ENCODE measurements at regions not wholly inside any gene's neighbourhood (a gene's known extent, or its start where the extent isn't known, plus 50 kb on each side); places are given as distances from the start of the nearest gene placed in this dataset.

GRCh38 chr6:134555672-134556071 is 237.8 kb upstream of the SGK1 start (continued):
- TF ChIP-seq USF2 (IDR thresholded peaks at IDR 0.05; ENCODE audit: low read length): no peak
- no peak for TF ChIP-seq MAX (IDR thresholded peaks at IDR 0.05)
- TF ChIP-seq EGR1 (IDR thresholded peaks at IDR 0.05; ENCODE audit: borderline replicate concordance, low read depth, low read length): no peak
- TF ChIP-seq RBBP5 (IDR thresholded peaks at IDR 0.05; ENCODE audit: borderline replicate concordance, low read depth, low read length): no peak
- no peak for TF ChIP-seq SIN3A (conservative IDR thresholded peaks at IDR 0.05 in 1 of 2, IDR thresholded peaks at IDR 0.05 in 1 of 2; ENCODE audit: low read depth in 1 of 2, low read length in 2 of 2)
- no peak for TF ChIP-seq CHD2 (IDR thresholded peaks at IDR 0.05; ENCODE audit: low read length)
- no peak for TF ChIP-seq KDM4A (IDR thresholded peaks at IDR 0.05; ENCODE audit: low read depth, low read length, severe bottlenecking)
- no peak for TF ChIP-seq FOSL1 (IDR thresholded peaks at IDR 0.05; ENCODE audit: insufficient read depth, low read depth, low read length)
